CD14-positive monocyte (primary cell): ENCODE measurements at regions not wholly inside any gene's neighbourhood (a gene's known extent, or its start where the extent isn't known, plus 50 kb on each side); places are given as distances from the start of the nearest gene placed in this dataset.

Experiments
- DNase-seq, 3 donors: peaks; one replicate each; pipeline ENCODE4 v3.0.0-alpha.2; 2011 to 2022
- H2AFZ ChIP-seq: 2 replicates; pipeline ENCODE4 v1.6.0; 2012; ENCODE audit warnings: mild to moderate bottlenecking, low read depth, low read length, inconsistent platforms; ENCODE audit not compliant: insufficient read depth, poor library complexity, severe bottlenecking
- H3K27ac ChIP-seq, 2 donors: 1 replicate in 1 of 2; 2 replicates in 1 of 2; pipeline ENCODE4 v1.5.1; 2012 to 2013; ENCODE audit warnings: low read length in 2 of 2, control low read depth in 1 of 2, inconsistent platforms in 1 of 2, low read depth in 1 of 2, mild to moderate bottlenecking in 1 of 2
- H3K27me3 ChIP-seq, 2 donors: one replicate each; pipeline versions ENCODE4 v1.6.0 to v1.6.1; 2011 to 2013; ENCODE audit warnings: low read length in 2 of 2; ENCODE audit not compliant: control insufficient read depth in 2 of 2, insufficient read depth in 2 of 2
- H3K36me3 ChIP-seq, 2 donors: replicated peaks in 1 of 2; 1 replicate in 1 of 2; 2 replicates in 1 of 2; pipeline versions ENCODE4 v1.5.1 to v1.6.1; 2012 to 2013; ENCODE audit warnings: low read length in 2 of 2, control low read depth in 1 of 2, inconsistent platforms in 1 of 2, mild to moderate bottlenecking in 1 of 2; ENCODE audit not compliant: insufficient read depth in 2 of 2, control insufficient read depth in 1 of 2
- H3K4me1 ChIP-seq, 2 donors: 1 replicate in 1 of 2; 2 replicates in 1 of 2; pipeline versions ENCODE4 v1.5.1 to v1.6.1; 2012 to 2013; ENCODE audit warnings: low read length in 2 of 2, control low read depth in 1 of 2, inconsistent platforms in 1 of 2, mild to moderate bottlenecking in 1 of 2, moderate library complexity in 1 of 2; ENCODE audit not compliant: insufficient read depth in 2 of 2, control insufficient read depth in 1 of 2
- H3K4me2 ChIP-seq: replicated peaks from 2 replicates; pipeline ENCODE3; 2012; ENCODE audit warnings: low read length, moderate library complexity, mild to moderate bottlenecking; ENCODE audit not compliant: poor library complexity, severe bottlenecking; ENCODE audit errors: extremely low read depth
- H3K4me3 ChIP-seq, 3 experiments: fragments of 200-600 bp in 1 of 3; sonication (generic) in 1 of 3; replicated peaks in 1 of 3; 1 replicate in 2 of 3; 2 replicates in 1 of 3; pipeline ENCODE4 v1.5.1; 2011 to 2013; ENCODE audit warnings: low read length in 3 of 3, mild to moderate bottlenecking in 3 of 3, control low read depth in 2 of 3, low read depth in 2 of 3, inconsistent platforms in 1 of 3, moderate library complexity in 1 of 3
- H3K79me2 ChIP-seq: 2 replicates; pipeline ENCODE4 v1.6.0; 2012; ENCODE audit warnings: mild to moderate bottlenecking, control low read depth, inconsistent platforms, low read length, moderate library complexity; ENCODE audit not compliant: insufficient read depth
- H3K9ac ChIP-seq: 2 replicates; pipeline ENCODE4 v1.6.0; 2017; ENCODE audit warnings: low read length, mild to moderate bottlenecking; ENCODE audit not compliant: insufficient read depth, poor library complexity, severe bottlenecking
- H3K9me3 ChIP-seq, 2 donors: replicated peaks in 1 of 2; 1 replicate in 1 of 2; 2 replicates in 1 of 2; pipeline versions ENCODE4 v1.5.1 to v1.6.1; 2012 to 2013; ENCODE audit warnings: low read length in 2 of 2, control low read depth in 1 of 2; ENCODE audit not compliant: control insufficient read depth in 1 of 2, insufficient read depth in 1 of 2
- H4K20me1 ChIP-seq: 2 replicates; pipeline ENCODE4 v1.6.0; 2012; ENCODE audit warnings: mild to moderate bottlenecking, low read length, control low read depth, moderate library complexity; ENCODE audit not compliant: insufficient read depth
- H3K27ac Mint-ChIP-seq, 7 donors: one replicate each; pipeline ENCODE4 v1.8.0; 2020; ENCODE audit warnings: mild to moderate bottlenecking in 7 of 7, mixed read lengths in 7 of 7, moderate library complexity in 6 of 7, inconsistent platforms in 2 of 7
- H3K27me3 Mint-ChIP-seq, 3 donors: one replicate each; pipeline ENCODE4 v1.8.0; 2021 to 2022; ENCODE audit warnings: low read depth in 3 of 3, mild to moderate bottlenecking in 3 of 3, mixed read lengths in 3 of 3, moderate library complexity in 3 of 3, inconsistent platforms in 1 of 3
- H3K36me3 Mint-ChIP-seq, 2 donors: one replicate each; pipeline ENCODE4 v1.8.0; 2020; ENCODE audit warnings: mixed read lengths in 2 of 2, inconsistent platforms in 1 of 2, mild to moderate bottlenecking in 1 of 2
- H3K4me1 Mint-ChIP-seq: one replicate; pipeline ENCODE4 v1.8.0; 2020; ENCODE audit warnings: mild to moderate bottlenecking, mixed read lengths
- H3K4me3 Mint-ChIP-seq, 2 donors: one replicate each; pipeline ENCODE4 v1.8.0; 2020; ENCODE audit warnings: mild to moderate bottlenecking in 2 of 2, mixed read lengths in 2 of 2, moderate library complexity in 1 of 2
- H3K9me3 Mint-ChIP-seq, 7 donors: one replicate each; pipeline ENCODE4 v1.8.0; 2020 to 2022; ENCODE audit warnings: mixed read lengths in 7 of 7, mild to moderate bottlenecking in 6 of 7, moderate library complexity in 6 of 7, inconsistent platforms in 2 of 7
- CTCF ChIP-seq: fragments of 200-600 bp; IDR thresholded peaks from one replicate; pipeline ENCODE4 v1.8.0; 2022; ENCODE audit warnings: antibody characterized with exemption, mild to moderate bottlenecking
- WGBS: methylation state at CpG from one replicate; pipeline ENCODE4 v1.1.5; 2013; ENCODE audit warnings: missing lambda C conversion rate; ENCODE audit not compliant: insufficient coverage; 5-methylcytosine and 5-hydroxymethylcytosine counted together
- intact Hi-C, 2 donors: fragments of 100-400 bp; cut with micrococcal nuclease; formaldehyde crosslinking; loops; one replicate each; pipeline versions ENCODE4 v1.15.0 to v1.15.1; 2023

- DNase-seq: no peak
- Histone ChIP-seq H3K27me3 (peaks cover 0 to 8% of the 10 kb centered on the region in 2 donors), H3K4me1 (no peaks in the 10 kb centered on the region), H3K4me3 (no peak overlapping the region), H3K36me3 (no peaks in the 10 kb centered on the region), H2AFZ (no peak overlapping the region), H3K27ac (no peak overlapping the region), H3K4me2 (no peak overlapping the region), H3K9ac (no peak overlapping the region), H3K79me2 (no peaks in the 10 kb centered on the region), H4K20me1 (no peaks in the 10 kb centered on the region), H3K9me3 (no peaks in the 10 kb centered on the region)
- TF ChIP-seq CTCF: no peak
- 100% methylated on average over 1 of the region's 2 CpGs for WGBS
- H3K27ac Mint-ChIP-seq: no peak overlapping the region
- H3K27me3 Mint-ChIP-seq: peaks cover 0 to 3% (median 2%) of the 10 kb centered on the region in 3 donors
- H3K9me3 Mint-ChIP-seq: peaks cover 0 to 5% (median 0%) of the 10 kb centered on the region in 7 donors
- H3K36me3 Mint-ChIP-seq: no peaks in the 10 kb centered on the region
- intact Hi-C loops: no loop called here
- H3K4me3 Mint-ChIP-seq: no peak overlapping the region
- no peaks in the 10 kb centered on the region for H3K4me1 Mint-ChIP-seq
Measured at GRCh38 chr2:100716581-100716980, 103.4 kb upstream of the NPAS2 start.

GRCh38 chr2:100718065-100718629 lies 101.8 kb upstream of the NPAS2 start:
- Histone ChIP-seq H2AFZ (no peak overlapping the region), H3K9ac (no peak overlapping the region), H3K9me3 (no peaks in the 10 kb centered on the region), H3K4me2 (no peak overlapping the region), H3K79me2 (no peaks in the 10 kb centered on the region), H3K4me1 (no peaks in the 10 kb centered on the region), H3K36me3 (no peaks in the 10 kb centered on the region), H3K27ac (no peak overlapping the region), H3K27me3 (peaks cover 0 to 8% of the 10 kb centered on the region in 2 donors), H4K20me1 (no peaks in the 10 kb centered on the region), H3K4me3 (no peak overlapping the region)
- intact Hi-C loops: no loop called here
- Mint-ChIP-seq H3K27me3 (peaks cover 2 to 6% (median 2%) of the 10 kb centered on the region in 3 donors), H3K27ac (no peak overlapping the region), H3K4me1 (no peaks in the 10 kb centered on the region), H3K9me3 (peaks cover 0 to 5% (median 0%) of the 10 kb centered on the region in 7 donors), H3K4me3 (no peak overlapping the region), H3K36me3 (no peaks in the 10 kb centered on the region)
- TF ChIP-seq CTCF: no peak
- DNase-seq: no peak
- 100% methylated on average over 1 of the region's 3 CpGs for WGBS
